HG03520 (cell line): ENCODE measurements at regions not wholly inside any gene's neighbourhood (a gene's known extent, or its start where the extent isn't known, plus 50 kb on each side); places are given as distances from the start of the nearest gene placed in this dataset.

Experiments used
- ATAC-seq: cut with Tn5 transposase; IDR thresholded peaks from one replicate; pipeline ENCODE4 v1.9.1; 2021; ENCODE audit warnings: mild to moderate bottlenecking, moderate library complexity; ENCODE audit not compliant: unreplicated experiment

DNA sequence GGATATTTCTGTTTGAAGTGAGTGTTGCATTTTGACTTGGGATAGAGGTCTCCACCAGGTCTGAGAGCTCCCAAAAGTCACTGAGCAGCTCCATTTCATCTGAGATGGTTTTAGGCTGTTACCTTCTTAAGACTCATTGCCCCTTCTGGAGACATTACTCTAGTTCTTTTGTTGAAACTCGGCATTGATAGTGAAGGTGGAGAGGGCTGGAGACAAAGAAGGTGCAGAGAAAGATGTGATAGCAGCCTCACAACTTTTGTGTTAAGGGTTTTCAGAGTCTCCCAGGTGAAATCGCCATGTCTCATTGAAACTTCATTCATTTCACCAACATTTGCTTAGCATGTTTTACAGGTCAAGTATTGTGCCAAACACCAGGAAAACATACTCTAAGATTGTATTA lies 219.6 kb downstream of the INSIG2 start:
- ATAC-seq = no peak

DNA sequence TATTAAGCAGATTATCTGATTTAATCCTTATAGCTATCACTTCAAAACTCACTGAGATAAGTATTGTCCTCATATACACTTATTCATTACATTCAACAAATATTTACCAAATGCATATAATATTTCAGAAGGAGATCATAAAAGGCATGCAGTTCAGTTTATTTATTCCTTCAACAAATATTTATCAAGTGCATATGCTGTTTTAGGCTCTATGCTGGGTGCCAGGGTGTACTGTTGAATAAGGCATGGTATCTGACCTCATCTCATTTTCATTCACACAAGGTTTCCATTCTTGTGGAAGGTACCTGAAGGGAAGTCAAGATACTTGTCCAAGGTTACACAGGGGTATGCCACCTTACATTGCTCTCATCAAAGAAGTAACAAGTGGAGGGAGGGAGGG lies 213.0 kb downstream of the INSIG2 start:
- no peak for ATAC-seq

- no peak for ATAC-seq
These were observed 212.6 kb downstream of the INSIG2 start for GRCh38 chr2:118300832-118301231.

DNA sequence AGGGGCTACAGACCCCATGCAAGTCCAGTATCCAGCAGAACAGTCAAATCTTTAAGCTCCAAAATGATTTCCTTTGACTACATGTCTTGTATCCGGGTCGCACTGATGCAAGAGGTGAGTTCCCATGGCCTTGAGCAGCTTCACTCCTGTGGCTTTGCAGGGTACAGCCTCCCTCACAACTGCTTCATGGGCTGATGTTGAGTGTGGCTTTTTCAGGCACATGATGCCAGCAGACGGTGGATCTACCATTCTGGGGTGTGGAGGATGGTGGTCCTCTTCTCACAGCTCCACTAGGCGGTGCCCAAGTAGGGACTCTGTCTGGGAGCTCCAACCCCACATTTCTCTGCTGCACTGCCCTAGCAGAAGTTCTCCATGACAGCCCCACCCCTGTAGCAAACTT lies 208.4 kb downstream of the INSIG2 start:
- no peak for ATAC-seq

DNA sequence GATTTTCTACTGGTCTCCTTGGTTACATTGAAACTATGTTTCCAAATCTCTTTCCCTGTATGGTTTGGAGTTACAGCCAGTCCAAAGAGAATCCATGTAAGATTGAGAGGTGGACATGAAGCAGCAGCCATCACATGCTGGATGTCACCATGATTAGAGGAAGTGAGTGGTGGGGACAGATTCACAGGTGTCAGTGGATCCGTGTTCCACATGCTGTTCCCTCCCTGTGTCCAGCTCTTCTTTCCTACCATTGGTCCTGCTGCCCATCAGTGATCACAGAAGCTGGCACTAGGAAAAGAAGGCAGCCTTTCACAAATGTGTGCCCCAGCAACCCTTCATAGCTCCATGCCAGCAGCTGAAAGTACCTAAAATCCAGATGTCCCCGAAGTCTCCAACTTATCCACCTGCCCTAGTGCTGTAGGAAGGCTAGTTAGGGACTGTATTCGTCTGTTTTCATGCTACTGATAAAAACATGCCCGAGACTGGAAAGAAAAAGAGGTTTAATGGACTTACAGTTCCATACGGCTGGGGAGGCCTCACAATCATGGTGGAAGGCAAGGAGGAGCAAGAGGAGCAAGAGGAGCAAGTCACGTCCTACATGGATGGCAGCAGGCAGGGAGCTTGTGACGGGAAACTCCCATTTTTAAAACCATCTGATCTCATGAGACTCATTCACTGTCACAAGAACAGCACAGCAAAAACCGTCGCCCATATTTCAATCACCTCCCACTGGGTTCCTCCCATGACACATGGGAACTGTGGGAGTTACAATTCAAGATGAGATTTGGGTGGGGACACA lies 207.5 kb downstream of the INSIG2 start:
- no peak for ATAC-seq

- no peak for ATAC-seq
These were observed 205.8 kb downstream of the INSIG2 start for GRCh38 chr2:118294063-118294462.

DNA sequence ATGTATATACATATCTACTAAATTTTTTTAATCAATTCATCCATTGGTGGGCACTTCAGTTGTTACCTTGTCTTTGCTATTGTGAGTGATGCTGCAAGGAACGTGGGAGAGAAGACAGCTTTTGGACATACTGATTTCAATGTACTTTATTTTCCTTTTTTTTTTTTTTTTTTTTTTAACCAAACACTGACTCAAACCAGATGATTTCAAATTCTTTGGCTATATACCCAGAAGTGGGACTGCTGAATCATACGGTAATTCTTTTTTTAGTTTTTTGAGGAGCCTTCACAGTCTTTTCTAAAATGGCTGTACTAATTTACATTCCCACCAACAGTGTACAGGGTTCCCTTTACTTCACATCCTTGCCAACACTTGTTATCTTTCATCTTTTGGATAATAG lies 204.7 kb downstream of the INSIG2 start:
- no peak for ATAC-seq

DNA sequence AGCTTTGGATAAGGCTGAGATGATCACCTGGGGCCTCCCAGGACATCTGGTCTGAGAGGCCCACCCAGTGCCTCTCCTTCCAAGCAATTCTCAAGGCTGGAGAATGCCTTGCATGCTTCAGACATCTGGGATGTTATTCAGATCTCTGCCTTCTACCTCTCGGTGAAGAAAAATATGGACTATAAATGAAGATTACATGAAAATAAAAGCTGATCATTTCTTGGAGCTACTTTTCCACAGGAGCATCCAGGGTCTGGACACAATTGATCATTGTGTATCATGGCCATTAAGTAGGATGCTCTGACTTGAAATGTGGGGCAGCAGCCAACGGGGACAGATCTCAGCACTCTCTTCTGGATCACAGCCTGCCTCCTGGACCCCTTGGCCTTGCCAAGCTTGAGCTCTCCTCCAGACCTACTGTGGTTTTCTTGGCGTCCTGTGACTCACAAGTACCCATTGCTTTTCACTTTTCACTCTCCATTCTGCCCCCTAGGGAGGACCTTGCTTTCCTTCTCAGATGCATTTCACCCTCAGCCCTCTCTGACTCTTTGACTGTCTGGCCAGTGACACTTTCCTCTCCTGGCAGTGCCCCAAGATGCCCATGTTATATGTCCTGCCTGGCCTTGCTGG lies 203.1 kb downstream of the INSIG2 start:
- no peak for ATAC-seq

DNA sequence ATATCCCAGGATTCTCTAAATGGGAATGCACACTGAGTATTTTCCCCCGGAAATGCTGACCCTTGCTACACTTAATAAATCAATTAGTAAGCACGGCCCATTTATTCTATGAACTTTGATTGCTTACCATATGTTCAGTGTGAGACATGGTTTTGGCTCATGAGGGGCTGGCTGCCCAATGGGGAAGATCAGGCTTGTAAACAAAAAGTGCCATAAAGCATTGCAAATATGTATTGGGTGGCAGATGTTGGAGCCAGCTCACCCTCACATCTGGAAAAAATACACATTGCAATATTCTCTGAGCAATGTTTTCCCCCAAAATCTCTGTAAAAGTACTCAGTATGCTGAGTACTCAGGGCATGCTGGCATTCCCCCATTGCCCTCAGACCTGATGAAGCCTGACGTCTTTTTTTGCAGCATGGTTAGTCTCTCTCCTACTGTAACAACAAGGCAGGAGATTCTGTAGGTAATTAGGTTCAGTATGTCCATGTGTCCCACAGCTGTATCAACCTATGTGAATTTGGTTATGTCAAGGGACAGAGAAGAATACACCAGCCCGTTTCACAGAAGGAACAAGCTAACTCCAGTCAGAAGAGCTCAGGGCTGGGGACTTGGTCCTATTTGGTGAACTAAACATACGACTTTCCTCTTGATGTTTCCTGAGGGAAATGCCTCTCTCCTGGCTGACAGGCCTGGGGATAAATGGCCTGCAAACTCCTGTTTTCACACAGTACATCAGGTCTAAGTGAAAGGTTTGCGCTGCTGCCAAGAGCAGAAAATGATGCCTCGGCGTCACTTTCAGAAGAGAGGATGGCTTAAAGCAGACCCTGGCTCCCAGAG lies 202.4 kb downstream of the INSIG2 start:
- ATAC-seq = no peak

- ATAC-seq = no peak
These were observed 190.7 kb downstream of the INSIG2 start for GRCh38 chr2:118279005-118279404.

- no peak for ATAC-seq
These were observed 189.8 kb downstream of the INSIG2 start for GRCh38 chr2:118278046-118278445.

DNA sequence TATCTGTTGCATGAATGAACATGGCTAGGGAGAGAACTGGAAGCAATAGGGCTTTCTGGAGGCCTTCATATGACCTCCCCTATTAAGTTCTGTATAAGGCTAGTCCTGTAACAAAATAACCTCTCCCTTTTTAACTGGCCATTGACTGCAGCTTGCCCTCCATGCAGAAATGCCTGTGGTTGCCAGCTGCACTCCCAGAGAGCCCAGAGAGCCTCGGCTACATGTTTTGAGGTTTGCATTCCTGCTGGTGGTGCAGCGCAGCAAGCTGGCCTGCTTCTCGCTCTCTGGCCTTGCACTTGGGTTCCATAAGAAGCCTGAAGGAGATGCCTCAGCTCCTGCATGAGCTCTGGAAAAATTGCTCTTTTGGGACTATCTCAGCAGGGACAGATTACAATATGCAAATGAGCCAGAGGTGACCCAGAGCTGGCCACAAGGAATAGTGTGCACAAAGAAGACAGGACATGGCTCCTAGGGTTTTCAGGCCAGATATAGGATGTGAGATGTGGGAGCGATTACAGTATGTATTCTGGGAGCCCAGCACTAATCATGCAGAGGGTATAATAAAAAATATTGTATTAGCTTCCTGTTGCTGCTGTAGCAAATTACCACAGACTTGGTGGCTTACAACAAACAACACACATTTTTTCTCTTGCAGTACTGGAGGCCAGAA lies 186.7 kb downstream of the INSIG2 start:
- no peak for ATAC-seq

GRCh38 chr2:118272391-118272790 lies 184.1 kb downstream of the INSIG2 start:
- ATAC-seq = no peak

GRCh38 chr2:118269408-118270051 lies 181.3 kb downstream of the INSIG2 start:
- peak; percentile 63 for ATAC-seq

DNA sequence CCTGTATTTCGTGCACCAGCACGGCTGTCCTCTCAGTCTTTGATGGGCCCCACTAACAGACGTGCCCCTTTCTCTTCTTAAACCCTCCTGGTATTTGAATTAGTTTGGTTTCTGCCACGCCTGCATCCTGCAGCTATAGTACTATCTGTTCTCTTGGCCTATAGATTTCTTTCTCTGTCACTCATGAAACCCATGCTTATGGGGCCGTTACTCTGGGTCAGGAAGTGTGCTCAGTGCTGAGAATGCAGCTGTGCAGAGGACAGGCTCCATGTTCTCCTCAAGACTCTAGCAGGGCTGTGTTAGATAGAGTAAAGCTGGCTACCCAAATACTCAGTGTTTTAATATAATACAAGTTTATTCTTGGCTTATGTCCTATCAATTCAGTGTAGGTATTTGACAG lies 180.0 kb downstream of the INSIG2 start:
- ATAC-seq = no peak

GRCh38 chr2:118265873-118266455 lies 177.7 kb downstream of the INSIG2 start:
- ATAC-seq = no peak

DNA sequence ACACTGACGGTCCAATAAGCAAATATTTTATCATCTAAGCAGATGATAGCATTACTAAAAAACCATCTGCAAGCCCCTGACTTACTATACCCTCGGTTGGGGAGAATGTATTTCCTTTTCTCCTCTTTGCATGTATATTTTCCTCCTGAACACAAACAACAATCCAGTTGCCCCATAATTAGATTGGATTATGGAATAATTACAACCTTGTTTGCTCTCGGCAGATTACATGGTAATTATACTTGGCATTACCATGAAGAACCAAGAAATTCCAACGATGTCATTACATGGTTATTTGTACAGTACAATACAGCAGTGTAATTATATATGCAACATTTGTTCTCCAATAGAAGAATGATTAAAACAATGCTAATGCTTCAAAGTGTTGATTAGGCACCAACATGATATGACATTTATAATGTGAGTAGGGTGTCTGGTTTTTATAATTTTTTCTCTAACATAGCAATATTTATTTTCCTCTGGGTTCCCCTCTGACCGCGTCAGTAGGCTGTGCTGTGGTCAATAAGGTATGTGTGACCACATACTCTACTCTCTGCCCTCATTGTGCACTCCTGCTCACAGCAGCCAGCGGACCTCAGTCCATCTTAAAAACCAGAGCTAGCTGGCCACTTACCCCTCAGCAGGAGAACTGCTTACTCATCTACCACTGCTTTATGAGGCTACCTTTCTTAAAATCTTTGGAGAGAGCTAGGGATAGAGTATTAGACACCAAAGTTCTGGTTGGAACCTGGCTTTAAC lies 176.1 kb downstream of the INSIG2 start:
- ATAC-seq = no peak

DNA sequence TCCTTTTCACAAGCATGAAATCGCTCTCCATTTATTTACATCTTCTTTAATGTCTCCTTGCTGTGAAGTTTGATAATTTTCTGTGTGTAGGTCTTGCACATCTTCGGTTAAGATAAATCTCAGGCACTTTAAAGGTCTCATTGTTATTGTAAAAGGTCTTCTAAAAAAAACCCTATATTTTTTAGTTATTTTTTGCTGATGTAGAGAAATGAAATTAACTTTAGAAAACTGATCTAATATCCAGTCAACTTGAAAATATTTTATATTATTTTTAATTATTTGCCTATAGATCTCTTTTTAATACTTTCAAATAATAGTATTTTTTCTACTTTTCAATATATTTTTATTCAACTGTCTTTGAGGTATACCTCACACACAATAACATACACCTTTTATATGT lies 169.4 kb downstream of the INSIG2 start:
- ATAC-seq = no peak

GRCh38 chr2:118255771-118256372 lies 167.6 kb downstream of the INSIG2 start:
- ATAC-seq = no peak
